ENCODE measurements at regions not wholly inside any gene's neighbourhood (a gene's known extent, or its start where the extent isn't known, plus 50 kb on each side); places are given as distances from the start of the nearest gene placed in this dataset.
"Not testable (repeated sequence)": the region's sequence is repeated elsewhere in the genome, so short reads cannot be mapped to it uniquely, and the experiment has no call there.

- H3K27me3 Mint-ChIP-seq, H3K27ac Mint-ChIP-seq, H3K36me3 Mint-ChIP-seq, H3K4me3 Mint-ChIP-seq, H3K4me1 Mint-ChIP-seq, POLR2A ChIA-PET, H3K9me3 Mint-ChIP-seq, DNase-seq, ATAC-seq: not testable (repeated sequence)
These were observed 176.2 kb downstream of the ZNF92 start for GRCh38 chr7:65549589-65550443.

GRCh38 chr7:65550444-65550809 lies 176.8 kb downstream of the ZNF92 start:
- H3K27ac Mint-ChIP-seq, H3K27me3 Mint-ChIP-seq, DNase-seq, H3K36me3 Mint-ChIP-seq, H3K4me1 Mint-ChIP-seq, ATAC-seq, H3K9me3 Mint-ChIP-seq, H3K4me3 Mint-ChIP-seq, POLR2A ChIA-PET: not testable (repeated sequence)

GRCh38 chr7:65551042-65551441 lies 177.4 kb downstream of the ZNF92 start:
- H3K27me3 Mint-ChIP-seq, H3K36me3 Mint-ChIP-seq, H3K4me3 Mint-ChIP-seq, DNase-seq, H3K4me1 Mint-ChIP-seq, POLR2A ChIA-PET, H3K27ac Mint-ChIP-seq, ATAC-seq, H3K9me3 Mint-ChIP-seq: not testable (repeated sequence)

GRCh38 chr7:65554553-65555476 lies 181.2 kb downstream of the ZNF92 start:
- H3K4me3 Mint-ChIP-seq, H3K4me1 Mint-ChIP-seq, POLR2A ChIA-PET, H3K9me3 Mint-ChIP-seq, H3K36me3 Mint-ChIP-seq, DNase-seq, ATAC-seq, H3K27ac Mint-ChIP-seq, H3K27me3 Mint-ChIP-seq: not testable (repeated sequence)

- H3K27ac Mint-ChIP-seq, H3K36me3 Mint-ChIP-seq, ATAC-seq, H3K4me3 Mint-ChIP-seq, POLR2A ChIA-PET, H3K4me1 Mint-ChIP-seq, H3K9me3 Mint-ChIP-seq: not testable (repeated sequence)
- peak in 2 of 10 donors; percentile 17 to 46 for DNase-seq
- peaks cover 2 to 10% (median 3%) of the 10 kb centered on the region in 5 donors for H3K27me3 Mint-ChIP-seq
These were observed 184.9 kb downstream of the ZNF92 start for GRCh38 chr7:65558584-65558983.

- DNase-seq, POLR2A ChIA-PET, H3K4me3 Mint-ChIP-seq, H3K36me3 Mint-ChIP-seq, H3K27ac Mint-ChIP-seq, H3K9me3 Mint-ChIP-seq, ATAC-seq, H3K4me1 Mint-ChIP-seq: not testable (repeated sequence)
- peaks cover 2 to 10% (median 5%) of the 10 kb centered on the region in 5 donors for H3K27me3 Mint-ChIP-seq
These were observed 188.2 kb downstream of the ZNF92 start for GRCh38 chr7:65561786-65562372.

GRCh38 chr7:65562522-65562921 lies 188.9 kb downstream of the ZNF92 start:
- peaks cover 2 to 10% (median 5%) of the 10 kb centered on the region in 5 donors for H3K27me3 Mint-ChIP-seq
- DNase-seq, H3K4me3 Mint-ChIP-seq, H3K4me1 Mint-ChIP-seq, H3K36me3 Mint-ChIP-seq, POLR2A ChIA-PET, H3K9me3 Mint-ChIP-seq, H3K27ac Mint-ChIP-seq, ATAC-seq: not testable (repeated sequence)

GRCh38 chr7:65563333-65563732 lies 189.7 kb downstream of the ZNF92 start:
- POLR2A ChIA-PET, H3K9me3 Mint-ChIP-seq, H3K36me3 Mint-ChIP-seq, H3K4me1 Mint-ChIP-seq, H3K4me3 Mint-ChIP-seq, H3K27ac Mint-ChIP-seq, DNase-seq, ATAC-seq: not testable (repeated sequence)
- H3K27me3 Mint-ChIP-seq = peaks cover 2 to 10% (median 5%) of the 10 kb centered on the region in 5 donors

- H3K4me1 Mint-ChIP-seq, POLR2A ChIA-PET, H3K4me3 Mint-ChIP-seq, H3K9me3 Mint-ChIP-seq, DNase-seq, ATAC-seq, H3K27ac Mint-ChIP-seq, H3K36me3 Mint-ChIP-seq, H3K27me3 Mint-ChIP-seq: not testable (repeated sequence)
These were observed 194.6 kb downstream of the ZNF92 start for GRCh38 chr7:65568226-65568625.

- H3K27me3 Mint-ChIP-seq, ATAC-seq, H3K27ac Mint-ChIP-seq, H3K4me1 Mint-ChIP-seq, DNase-seq, H3K36me3 Mint-ChIP-seq, H3K9me3 Mint-ChIP-seq, H3K4me3 Mint-ChIP-seq, POLR2A ChIA-PET: not testable (repeated sequence)
These were observed 197.3 kb downstream of the ZNF92 start for GRCh38 chr7:65570990-65571389.

GRCh38 chr7:65572581-65572980 lies 198.9 kb downstream of the ZNF92 start:
- H3K4me3 Mint-ChIP-seq = peak overlapping the region in 2 of 10 donors; percentile 26 to 38
- POLR2A ChIA-PET = not testable (repeated sequence)

GRCh38 chr7:65576370-65576769 lies 202.7 kb downstream of the ZNF92 start:
- H3K4me3 Mint-ChIP-seq, H3K4me1 Mint-ChIP-seq, H3K27me3 Mint-ChIP-seq, DNase-seq, ATAC-seq, H3K36me3 Mint-ChIP-seq, POLR2A ChIA-PET, H3K27ac Mint-ChIP-seq, H3K9me3 Mint-ChIP-seq: not testable (repeated sequence)

More at GRCh38 chr7:65572581-65572980, 198.9 kb downstream of the ZNF92 start:
- not testable (repeated sequence) for H3K36me3 Mint-ChIP-seq, H3K9me3 Mint-ChIP-seq, ATAC-seq, H3K27me3 Mint-ChIP-seq, H3K27ac Mint-ChIP-seq, H3K4me1 Mint-ChIP-seq
- DNase-seq = peak in 2 of 10 donors; percentile 2 to 5

- H3K4me1 Mint-ChIP-seq, POLR2A ChIA-PET, H3K9me3 Mint-ChIP-seq, DNase-seq, H3K27ac Mint-ChIP-seq, H3K27me3 Mint-ChIP-seq, H3K36me3 Mint-ChIP-seq, ATAC-seq, H3K4me3 Mint-ChIP-seq: not testable (repeated sequence)
These were observed 209.0 kb downstream of the ZNF92 start for GRCh38 chr7:65582518-65583119.

Data from naive thymus-derived CD8-positive, alpha-beta T cell (primary cell).